Retina (tissue), 1 donor: ENCODE measurements at regions not wholly inside any gene's neighbourhood (a gene's known extent, or its start where the extent isn't known, plus 50 kb on each side); places are given as distances from the start of the nearest gene placed in this dataset.
"Not testable (repeated sequence)": the region's sequence is repeated elsewhere in the genome, so short reads cannot be mapped to it uniquely, and the experiment has no call there.

Source experiments
- DNase-seq: peaks from one replicate; pipeline ENCODE4 v3.0.0-alpha.2; 2016

GRCh38 chr16:16884451-16884850 is 505.5 kb downstream of the NPIPA7 start:
- DNase-seq = no peak

GRCh38 chr16:16887193-16887592 is 508.3 kb downstream of the NPIPA7 start:
- no peak for DNase-seq

GRCh38 chr16:16890964-16891363 is 512.0 kb downstream of the NPIPA7 start:
- no peak for DNase-seq

- DNase-seq = no peak
Observed at GRCh38 chr16:16904601-16905000, 525.7 kb downstream of the NPIPA7 start.

GRCh38 chr16:16905850-16906249 is 526.9 kb downstream of the NPIPA7 start:
- DNase-seq = no peak

- no peak for DNase-seq
Observed at GRCh38 chr16:16907089-16907488, 528.1 kb downstream of the NPIPA7 start.

GRCh38 chr16:16908077-16908476 is 529.1 kb downstream of the NPIPA7 start:
- DNase-seq = no peak

- no peak for DNase-seq
Observed at GRCh38 chr16:16909126-16909525, 530.2 kb downstream of the NPIPA7 start.

- DNase-seq = no peak
Observed at GRCh38 chr16:16910666-16911065, 531.7 kb downstream of the NPIPA7 start.

- DNase-seq = no peak
Observed at GRCh38 chr16:16915771-16916170, 536.8 kb downstream of the NPIPA7 start.

- no peak for DNase-seq
Observed at GRCh38 chr16:16917191-16917785, 538.3 kb downstream of the NPIPA7 start.

- DNase-seq = no peak
Observed at GRCh38 chr16:16923479-16923878, 544.5 kb downstream of the NPIPA7 start.

GRCh38 chr16:16924613-16925012 is 545.7 kb downstream of the NPIPA7 start:
- no peak for DNase-seq

- no peak for DNase-seq
Observed at GRCh38 chr16:16925432-16925831, 545.3 kb downstream of the XYLT1 start.

GRCh38 chr16:16928532-16929109 is 542.1 kb downstream of the XYLT1 start:
- DNase-seq = no peak

GRCh38 chr16:16930309-16931000 is 540.3 kb downstream of the XYLT1 start:
- no peak for DNase-seq

- no peak for DNase-seq
Observed at GRCh38 chr16:16933861-16934260, 536.9 kb downstream of the XYLT1 start.

- DNase-seq = no peak
Observed at GRCh38 chr16:16934660-16935059, 536.1 kb downstream of the XYLT1 start.

GRCh38 chr16:16935909-16936308 is 534.9 kb downstream of the XYLT1 start:
- DNase-seq = not testable (repeated sequence)

GRCh38 chr16:16937576-16937975 is 533.2 kb downstream of the XYLT1 start:
- DNase-seq = no peak

- DNase-seq = no peak
Observed at GRCh38 chr16:16938009-16938408, 532.8 kb downstream of the XYLT1 start.

- DNase-seq = no peak
Observed at GRCh38 chr16:16938980-16939379, 531.8 kb downstream of the XYLT1 start.

GRCh38 chr16:16940351-16940750 is 530.4 kb downstream of the XYLT1 start:
- DNase-seq = no peak

GRCh38 chr16:16942849-16943248 is 527.9 kb downstream of the XYLT1 start:
- not testable (repeated sequence) for DNase-seq
